ENCODE measurements at regions not wholly inside any gene's neighbourhood (a gene's known extent, or its start where the extent isn't known, plus 50 kb on each side); places are given as distances from the start of the nearest gene placed in this dataset.

DNA sequence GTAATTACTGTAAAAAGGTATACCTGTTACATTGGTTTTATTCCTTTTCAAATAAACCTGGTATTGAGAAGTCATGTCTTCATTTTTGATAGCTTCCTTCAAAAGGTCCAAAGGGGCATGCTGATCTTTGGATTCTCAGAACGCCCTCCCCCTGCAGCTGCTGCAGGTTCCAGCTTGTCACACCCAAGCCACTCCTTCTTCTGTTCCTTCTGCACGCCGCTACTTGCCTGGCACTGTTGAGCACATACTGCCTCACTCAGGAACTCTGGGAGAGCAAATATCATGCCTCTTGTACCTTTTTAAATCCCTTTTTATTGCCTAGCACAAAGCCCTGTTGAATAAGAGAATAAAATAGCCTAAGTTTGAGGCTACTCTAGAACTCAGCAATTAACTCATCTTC, 136.9 kb downstream of the BARHL2 start:
- BruUV-seq (replicated peaks): no TSS peak
- Histone ChIP-seq H4K20me1 (replicated peaks; ENCODE audit: control insufficient read depth, extremely low read depth, insufficient read depth, low read length) (no peaks in the 10 kb centered on the region), H3K27ac (ENCODE audit: insufficient read depth, low read depth, low read length) (no peak overlapping the region), H3K9ac (replicated peaks; ENCODE audit: extremely low read depth, insufficient read depth, low read length) (no peak overlapping the region), H3K9me1 (replicated peaks; ENCODE audit: control insufficient read depth, extremely low read depth, insufficient read depth, low read length) (no peaks in the 10 kb centered on the region), H3K27me3 (ENCODE audit: control insufficient read depth in 2 of 2, insufficient read depth in 2 of 2, low read length in 2 of 2) (no peaks in the 10 kb centered on the region), H3K79me2 (ENCODE audit: control insufficient read depth, insufficient read depth, low read length) (no peaks in the 10 kb centered on the region), H3K4me1 (ENCODE audit: control insufficient read depth, extremely low read depth, insufficient read depth, low read length) (no peaks in the 10 kb centered on the region), H2AFZ (ENCODE audit: low read depth, low read length) (no peak overlapping the region), H3K4me2 (ENCODE audit: insufficient read depth, low read length) (no peak overlapping the region), H3K4me3 (replicated peaks in 1 of 3; ENCODE audit: insufficient read depth in 1 of 3, low read depth in 1 of 3, low read length in 3 of 3) (no peak overlapping the region), H3K36me3 (ENCODE audit: control insufficient read depth in 2 of 2, extremely low read depth in 1 of 2, insufficient read depth in 2 of 2, low read length in 2 of 2) (no peaks in the 10 kb centered on the region), H3K9me3 (replicated peaks; ENCODE audit: control insufficient read depth, insufficient read depth, low read length) (no peaks in the 10 kb centered on the region)
- DNase-seq (ENCODE audit: low read depth, low spot score): no peak
- intact Hi-C loops (cut with micrococcal nuclease) (no loop called here), dilution Hi-C loops (cut with MboI; ENCODE audit: extremely low pct_ligation_motif_present, low sequenced_read_pairs) (no loop called here)
- ChIA-PET POLR2A (no interaction called here), CTCF (interaction anchor here (1.4 to 4.3 kb wide), 4 partner anchors 10 to 585 kb away, joined by 4 to 76 read pairs (median 8); no protein-coding TSS in a partner anchor)
- no peak for FAIRE-seq
- TF ChIP-seq GATA2 (IDR thresholded peaks at IDR 0.05; ENCODE audit: insufficient read depth, insufficient read length, low read depth, low read length) (no peak), FOS (IDR thresholded peaks at IDR 0.05; ENCODE audit: borderline replicate concordance, insufficient read depth, low read length) (no peak), JUN (IDR thresholded peaks at IDR 0.05; ENCODE audit: borderline replicate concordance, insufficient read depth, insufficient read length, low read depth) (no peak), POLR2AphosphoS5 (IDR thresholded peaks at IDR 0.05; ENCODE audit: insufficient read depth, low read depth, low read length) (no peak), EZH2 (IDR thresholded peaks at IDR 0.05; ENCODE audit: borderline replicate concordance, low read depth, low read length, severe bottlenecking) (no peak), MYC (IDR thresholded peaks at IDR 0.05; ENCODE audit: low read depth, low read length) (no peak), POLR2A (IDR thresholded peaks at IDR 0.05; ENCODE audit: low read depth, low read length) (no peak)
- TF ChIP-seq, protein P1, sequence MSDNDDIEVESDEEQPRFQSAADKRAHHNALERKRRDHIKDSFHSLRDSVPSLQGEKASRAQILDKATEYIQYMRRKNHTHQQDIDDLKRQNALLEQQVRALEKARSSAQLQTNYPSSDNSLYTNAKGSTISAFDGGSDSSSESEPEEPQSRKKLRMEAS (IDR thresholded peaks at IDR 0.05; ENCODE audit: insufficient read depth, insufficient read length): no peak
- TF ChIP-seq, protein P2, sequence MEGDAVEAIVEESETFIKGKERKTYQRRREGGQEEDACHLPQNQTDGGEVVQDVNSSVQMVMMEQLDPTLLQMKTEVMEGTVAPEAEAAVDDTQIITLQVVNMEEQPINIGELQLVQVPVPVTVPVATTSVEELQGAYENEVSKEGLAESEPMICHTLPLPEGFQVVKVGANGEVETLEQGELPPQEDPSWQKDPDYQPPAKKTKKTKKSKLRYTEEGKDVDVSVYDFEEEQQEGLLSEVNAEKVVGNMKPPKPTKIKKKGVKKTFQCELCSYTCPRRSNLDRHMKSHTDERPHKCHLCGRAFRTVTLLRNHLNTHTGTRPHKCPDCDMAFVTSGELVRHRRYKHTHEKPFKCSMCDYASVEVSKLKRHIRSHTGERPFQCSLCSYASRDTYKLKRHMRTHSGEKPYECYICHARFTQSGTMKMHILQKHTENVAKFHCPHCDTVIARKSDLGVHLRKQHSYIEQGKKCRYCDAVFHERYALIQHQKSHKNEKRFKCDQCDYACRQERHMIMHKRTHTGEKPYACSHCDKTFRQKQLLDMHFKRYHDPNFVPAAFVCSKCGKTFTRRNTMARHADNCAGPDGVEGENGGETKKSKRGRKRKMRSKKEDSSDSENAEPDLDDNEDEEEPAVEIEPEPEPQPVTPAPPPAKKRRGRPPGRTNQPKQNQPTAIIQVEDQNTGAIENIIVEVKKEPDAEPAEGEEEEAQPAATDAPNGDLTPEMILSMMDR (IDR thresholded peaks at IDR 0.05; ENCODE audit: extremely low read depth in 1 of 2, insufficient read depth in 1 of 2, low read depth in 1 of 2, low read length in 2 of 2): no peak

All from endothelial cell of umbilical vein (primary cell).